CD4-positive, alpha-beta T cell treated with Interleukin-4 for 1 hour (primary cell): ENCODE measurements at regions not wholly inside any gene's neighbourhood (a gene's known extent, or its start where the extent isn't known, plus 50 kb on each side); places are given as distances from the start of the nearest gene placed in this dataset.
"Not testable (repeated sequence)": the region's sequence is repeated elsewhere in the genome, so short reads cannot be mapped to it uniquely, and the experiment has no call there.

Experiments
- DNase-seq, 2 donors: peaks; one replicate each; pipeline ENCODE4 v3.0.0-alpha.2; 2020 to 2022

- DNase-seq, result no peak
Observed at GRCh38 chr6:44036699-44037101, 90.6 kb downstream of the MRPL14 start.

- DNase-seq, result no peak
Observed at GRCh38 chr6:44036196-44036595, 91.1 kb downstream of the MRPL14 start.

GRCh38 chr6:44035621-44036020 lies 91.6 kb downstream of the MRPL14 start:
- DNase-seq, result no peak

- no peak for DNase-seq
Observed at GRCh38 chr6:44034931-44035345, 92.3 kb downstream of the MRPL14 start.

GRCh38 chr6:44034391-44034861 lies 92.8 kb downstream of the MRPL14 start:
- DNase-seq, result no peak

GRCh38 chr6:44030812-44031454 lies 96.3 kb downstream of the MRPL14 start:
- no peak for DNase-seq

GRCh38 chr6:44029444-44030185 lies 97.6 kb downstream of the MRPL14 start:
- DNase-seq, result no peak

GRCh38 chr6:44028789-44029310 lies 98.4 kb downstream of the MRPL14 start:
- no peak for DNase-seq

- DNase-seq, result no peak
Observed at GRCh38 chr6:44025226-44025625, 102.0 kb downstream of the MRPL14 start.

GRCh38 chr6:44024574-44025219 lies 102.6 kb downstream of the MRPL14 start:
- no peak for DNase-seq

GRCh38 chr6:44023586-44024454 lies 103.4 kb downstream of the MRPL14 start:
- DNase-seq, result no peak

GRCh38 chr6:44022671-44023352 lies 104.4 kb downstream of the MRPL14 start:
- no peak for DNase-seq

- no peak for DNase-seq
Observed at GRCh38 chr6:44022296-44022661, 105.0 kb downstream of the MRPL14 start.

GRCh38 chr6:44021589-44022295 lies 105.5 kb downstream of the MRPL14 start:
- no peak for DNase-seq

GRCh38 chr6:44020664-44021425 lies 106.4 kb downstream of the MRPL14 start:
- no peak for DNase-seq

GRCh38 chr6:44020148-44020547 lies 107.1 kb downstream of the MRPL14 start:
- DNase-seq, result no peak

- not testable (repeated sequence) for DNase-seq
Observed at GRCh38 chr6:44017307-44017706, 109.9 kb downstream of the MRPL14 start.

- DNase-seq, result no peak
Observed at GRCh38 chr6:44016131-44016870, 111.0 kb downstream of the MRPL14 start.

GRCh38 chr6:44012078-44012493 lies 115.2 kb downstream of the MRPL14 start:
- DNase-seq, result peak; percentile 7 to 65
